ENCODE measurements at regions not wholly inside any gene's neighbourhood (a gene's known extent, or its start where the extent isn't known, plus 50 kb on each side); places are given as distances from the start of the nearest gene placed in this dataset.

DNA sequence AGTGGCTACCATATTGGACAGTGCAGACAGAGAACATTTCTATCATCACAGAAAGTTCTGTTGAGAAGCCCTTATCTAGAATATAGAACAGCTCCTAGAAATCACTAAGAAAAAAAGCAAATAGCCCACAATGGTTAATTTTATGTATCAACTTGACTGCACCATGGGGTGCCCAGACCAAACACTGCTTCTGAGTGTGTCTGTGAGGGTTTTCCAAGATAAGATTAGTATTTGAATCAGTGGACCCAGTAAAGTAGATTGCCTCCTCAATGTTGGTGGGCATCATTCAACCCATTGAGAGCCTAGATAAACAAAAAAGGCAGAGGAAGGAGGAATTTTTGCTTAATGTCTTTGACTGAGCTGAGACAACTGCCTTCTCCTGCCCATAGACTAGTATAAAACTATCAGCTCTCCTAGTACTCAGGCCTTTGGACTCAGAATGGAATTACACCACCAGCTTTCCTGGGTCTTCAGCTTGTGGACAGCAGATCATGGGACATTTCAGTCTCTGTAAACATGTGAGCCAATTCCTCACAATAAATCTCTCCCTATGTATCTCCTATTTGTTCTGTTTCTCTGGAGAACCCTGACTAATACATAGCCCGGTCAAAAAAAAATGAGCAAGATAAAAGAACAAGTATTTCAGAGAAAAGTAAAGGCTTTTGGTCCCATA lies 55.9 kb upstream of the OXTR start:
- H4K20me1 ChIP-seq (ENCODE audit: insufficient read depth, low read length): no peaks in the 10 kb centered on the region
- FAIRE-seq (no peak), DNase-seq (ENCODE audit: low spot score) (peak; percentile 12), ATAC-seq (peak; percentile 84)
- CTCF ChIA-PET (ENCODE audit: low intra/inter-chr PET ratio, low total read pairs): no interaction called here
- H3K27ac ChIP-seq (ENCODE audit: extremely low read length, insufficient read depth, low read length): no peak overlapping the region
- no peaks in the 10 kb centered on the region for H3K79me2 ChIP-seq (ENCODE audit: insufficient read depth, low read length)
- no peak overlapping the region for H3K4me2 ChIP-seq (ENCODE audit: low read depth, low read length)
- H3K9me3 ChIP-seq (ENCODE audit: low read length): no peaks in the 10 kb centered on the region
- intact Hi-C loops (cut with micrococcal nuclease; ENCODE audit: unreplicated experiment): no loop called here
- BruUV-seq (replicated peaks): no TSS peak
- no peaks in the 10 kb centered on the region for H3K27me3 ChIP-seq (ENCODE audit: control insufficient read depth in 1 of 2, insufficient read depth in 2 of 2, low read length in 2 of 2)
- in situ Hi-C loops (cut with HindIII; ENCODE audit: extremely low pct_ligation_motif_present, low pct_unique_long_range_greater_than_20kb): no loop called here
- no peaks in the 10 kb centered on the region for H3K36me3 ChIP-seq (replicated peaks in 1 of 2; ENCODE audit: control insufficient read depth in 1 of 2, insufficient read depth in 2 of 2, low read length in 2 of 2)
- H3K4me1 ChIP-seq (ENCODE audit: insufficient read depth, low read length): 0 out of 2 replicates have a peak, but pooled peaks cover 7% of the 10 kb centered on the region
- 35% methylated on average over 1 of the region's 1 CpG for WGBS (ENCODE audit: low lambda C conversion rate)
- TF ChIP-seq ZGPAT (CRISPR knock-in tag; IDR thresholded peaks at IDR 0.05) (no peak), IRX3 (CRISPR knock-in tag; IDR thresholded peaks at IDR 0.05; ENCODE audit: borderline replicate concordance, low read depth) (no peak), HIVEP1 (CRISPR knock-in tag; IDR thresholded peaks at IDR 0.05) (no peak), KLF16 (CRISPR knock-in tag; IDR thresholded peaks at IDR 0.05) (no peak), MBNL3 (CRISPR knock-in tag; conservative IDR thresholded peaks at IDR 0.05) (no peak), TCF7 (IDR thresholded peaks at IDR 0.05; ENCODE audit: low read depth) (no peak), HNF4A (CRISPR knock-in tag; IDR thresholded peaks at IDR 0.05) (peak; percentile 30; the same call in 1 of the 2 replicates)
- no peak overlapping the region for H3K4me3 ChIP-seq (replicated peaks in 1 of 3; ENCODE audit: insufficient read depth in 1 of 3, low read depth in 2 of 3, low read length in 3 of 3)
- no peak overlapping the region for H2AFZ ChIP-seq (ENCODE audit: low read length)
- POLR2A ChIA-PET: no interaction called here
- H3K9ac ChIP-seq (ENCODE audit: insufficient read depth, low read depth, low read length): no peak overlapping the region

GRCh38 chr3:8824238-8824637 lies 54.8 kb upstream of the OXTR start:
- no peak for FAIRE-seq
- in situ Hi-C loops (cut with HindIII; ENCODE audit: extremely low pct_ligation_motif_present, low pct_unique_long_range_greater_than_20kb): no loop called here
- Histone ChIP-seq H2AFZ (ENCODE audit: low read length) (no peak overlapping the region), H3K4me3 (replicated peaks in 1 of 3; ENCODE audit: insufficient read depth in 1 of 3, low read depth in 2 of 3, low read length in 3 of 3) (no peak overlapping the region), H3K27me3 (ENCODE audit: control insufficient read depth in 1 of 2, insufficient read depth in 2 of 2, low read length in 2 of 2) (no peaks in the 10 kb centered on the region), H3K4me1 (ENCODE audit: insufficient read depth, low read length) (0 out of 2 replicates have a peak, but pooled peaks cover 7% of the 10 kb centered on the region), H3K9ac (ENCODE audit: insufficient read depth, low read depth, low read length) (no peak overlapping the region), H4K20me1 (ENCODE audit: insufficient read depth, low read length) (no peaks in the 10 kb centered on the region), H3K27ac (ENCODE audit: extremely low read length, insufficient read depth, low read length) (no peak overlapping the region), H3K36me3 (replicated peaks in 1 of 2; ENCODE audit: control insufficient read depth in 1 of 2, insufficient read depth in 2 of 2, low read length in 2 of 2) (no peaks in the 10 kb centered on the region), H3K79me2 (ENCODE audit: insufficient read depth, low read length) (no peaks in the 10 kb centered on the region), H3K4me2 (ENCODE audit: low read depth, low read length) (no peak overlapping the region), H3K9me3 (ENCODE audit: low read length) (peaks cover 8% of the 10 kb centered on the region; the same call in 1 of the 2 replicates)
- 98% methylated on average over 1 of the region's 1 CpG for WGBS (ENCODE audit: low lambda C conversion rate)
- intact Hi-C loops (cut with micrococcal nuclease; ENCODE audit: unreplicated experiment): no loop called here
- no peak for ATAC-seq
- BruUV-seq (replicated peaks): no TSS peak
- no peak for DNase-seq (ENCODE audit: low spot score)
- CTCF ChIA-PET (ENCODE audit: low intra/inter-chr PET ratio, low total read pairs): no interaction called here
- POLR2A ChIA-PET: no interaction called here
- TF ChIP-seq ZNF780A (CRISPR knock-in tag; IDR thresholded peaks at IDR 0.05): no peak
- TF ChIP-seq, protein P1, sequence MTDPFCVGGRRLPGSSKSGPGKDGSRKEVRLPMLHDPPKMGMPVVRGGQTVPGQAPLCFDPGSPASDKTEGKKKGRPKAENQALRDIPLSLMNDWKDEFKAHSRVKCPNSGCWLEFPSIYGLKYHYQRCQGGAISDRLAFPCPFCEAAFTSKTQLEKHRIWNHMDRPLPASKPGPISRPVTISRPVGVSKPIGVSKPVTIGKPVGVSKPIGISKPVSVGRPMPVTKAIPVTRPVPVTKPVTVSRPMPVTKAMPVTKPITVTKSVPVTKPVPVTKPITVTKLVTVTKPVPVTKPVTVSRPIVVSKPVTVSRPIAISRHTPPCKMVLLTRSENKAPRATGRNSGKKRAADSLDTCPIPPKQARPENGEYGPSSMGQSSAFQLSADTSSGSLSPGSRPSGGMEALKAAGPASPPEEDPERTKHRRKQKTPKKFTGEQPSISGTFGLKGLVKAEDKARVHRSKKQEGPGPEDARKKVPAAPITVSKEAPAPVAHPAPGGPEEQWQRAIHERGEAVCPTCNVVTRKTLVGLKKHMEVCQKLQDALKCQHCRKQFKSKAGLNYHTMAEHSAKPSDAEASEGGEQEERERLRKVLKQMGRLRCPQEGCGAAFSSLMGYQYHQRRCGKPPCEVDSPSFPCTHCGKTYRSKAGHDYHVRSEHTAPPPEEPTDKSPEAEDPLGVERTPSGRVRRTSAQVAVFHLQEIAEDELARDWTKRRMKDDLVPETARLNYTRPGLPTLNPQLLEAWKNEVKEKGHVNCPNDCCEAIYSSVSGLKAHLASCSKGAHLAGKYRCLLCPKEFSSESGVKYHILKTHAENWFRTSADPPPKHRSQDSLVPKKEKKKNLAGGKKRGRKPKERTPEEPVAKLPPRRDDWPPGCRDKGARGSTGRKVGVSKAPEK (CRISPR knock-in tag; IDR thresholded peaks at IDR 0.05; ENCODE audit: borderline replicate concordance): no peak
- no peak for TF ChIP-seq SP140L (CRISPR knock-in tag; IDR thresholded peaks at IDR 0.05; ENCODE audit: borderline replicate concordance)
- TF ChIP-seq ZBTB7B (CRISPR knock-in tag; IDR thresholded peaks at IDR 0.05): no peak
- no peak for TF ChIP-seq TARDBP (CRISPR knock-in tag; IDR thresholded peaks at IDR 0.05)
- no peak for TF ChIP-seq RELA (CRISPR knock-in tag; IDR thresholded peaks at IDR 0.05)
- TF ChIP-seq MBD4 (IDR thresholded peaks at IDR 0.05; ENCODE audit: borderline replicate concordance, low read length): no peak
- TF ChIP-seq ZNF121 (CRISPR knock-in tag; IDR thresholded peaks at IDR 0.05): no peak
- no peak for TF ChIP-seq PAX8 (CRISPR knock-in tag; IDR thresholded peaks at IDR 0.05; ENCODE audit: borderline replicate concordance)

Data from HepG2 (cell line).